OCI-LY1 (cell line): ENCODE measurements at regions not wholly inside any gene's neighbourhood (a gene's known extent, or its start where the extent isn't known, plus 50 kb on each side); places are given as distances from the start of the nearest gene placed in this dataset.

Experiments used
- H2AFZ ChIP-seq: fragments of 200-600 bp; sonication (generic), shearing (Covaris generic); 2 replicates; pipeline ENCODE4 v1.6.0; 2014; ENCODE audit warnings: antibody characterized with exemption, mild to moderate bottlenecking, low read length
- H3F3A ChIP-seq: fragments of 200-600 bp; sonication (generic), shearing (Covaris generic); 2 replicates; pipeline ENCODE4 v1.6.0; 2014; ENCODE audit warnings: mild to moderate bottlenecking, antibody characterized with exemption, low read length, moderate library complexity; ENCODE audit not compliant: insufficient read depth
- H3K27ac ChIP-seq: fragments of 200-600 bp; sonication (generic); 2 replicates; pipeline ENCODE4 v1.5.1; 2014; ENCODE audit warnings: low read length, mixed run types, mild to moderate bottlenecking, low read depth; ENCODE audit not compliant: poor library complexity, severe bottlenecking
- H3K27me3 ChIP-seq: fragments of 200-600 bp; sonication (generic); 2 replicates; pipeline ENCODE4 v1.6.0; 2014; ENCODE audit warnings: antibody characterized with exemption, mild to moderate bottlenecking, low read length, moderate library complexity; ENCODE audit not compliant: insufficient read depth
- H3K36me3 ChIP-seq: fragments of 200-600 bp; sonication (generic); 2 replicates; pipeline ENCODE4 v1.6.1; 2014; ENCODE audit warnings: mild to moderate bottlenecking, antibody characterized with exemption, low read length, moderate library complexity, mixed read lengths; ENCODE audit not compliant: insufficient read depth
- H3K4me1 ChIP-seq: fragments of 200-600 bp; sonication (generic); 2 replicates; pipeline ENCODE4 v1.5.1; 2014; ENCODE audit warnings: mild to moderate bottlenecking, low read length, moderate library complexity; ENCODE audit not compliant: insufficient read depth, severe bottlenecking
- H3K4me2 ChIP-seq: fragments of 200-600 bp; sonication (generic), shearing (Covaris generic); 2 replicates; pipeline ENCODE4 v1.6.1; 2014; ENCODE audit warnings: low read length
- H3K4me3 ChIP-seq: fragments of 200-600 bp; sonication (generic); 2 replicates; pipeline ENCODE4 v1.5.1; 2014; ENCODE audit warnings: low read length, low read depth, mild to moderate bottlenecking, mixed read lengths; ENCODE audit not compliant: poor library complexity, severe bottlenecking
- H3K79me2 ChIP-seq: fragments of 200-600 bp; shearing (Covaris generic); 2 replicates; pipeline ENCODE4 v1.6.1; 2016; ENCODE audit warnings: mixed run types, low read length, mixed read lengths; ENCODE audit not compliant: insufficient read depth
- H3K9ac ChIP-seq: fragments of 200-600 bp; sonication (generic), shearing (Covaris generic); 2 replicates; pipeline ENCODE4 v1.6.1; 2014; ENCODE audit warnings: mild to moderate bottlenecking, low read length, mixed read lengths
- H3K9me2 ChIP-seq: fragments of 200-600 bp; sonication (generic), shearing (Covaris generic); 2 replicates; pipeline ENCODE4 v1.6.1; 2014; ENCODE audit warnings: low read depth, mild to moderate bottlenecking, low read length, mixed read lengths
- H3K9me3 ChIP-seq: fragments of 200-600 bp; shearing (Covaris generic); 2 replicates; pipeline ENCODE4 v1.6.1; 2014; ENCODE audit warnings: low read length, mixed read lengths
- H4K20me1 ChIP-seq: fragments of 200-600 bp; sonication (generic), shearing (Covaris generic); 2 replicates; pipeline ENCODE4 v1.6.0; 2016; ENCODE audit warnings: mild to moderate bottlenecking, low read length; ENCODE audit not compliant: insufficient read depth
- EZH2 ChIP-seq: fragments of 200-600 bp; sonication (generic), shearing (Covaris generic); IDR thresholded peaks from 2 replicates; pipeline ENCODE4 v1.8.0; 2017; ENCODE audit warnings: borderline replicate concordance, mixed run types, mild to moderate bottlenecking, antibody characterized with exemption, low read length, moderate library complexity, mixed read lengths
- TF ChIP-seq, protein P1 (sequence below): fragments of 200-600 bp; sonication (generic), shearing (Covaris generic); IDR thresholded peaks from 2 replicates; pipeline ENCODE4 v1.5.1; 2017; ENCODE audit warnings: mild to moderate bottlenecking, antibody characterized with exemption, low read length, moderate library complexity, mixed read lengths

DNA sequence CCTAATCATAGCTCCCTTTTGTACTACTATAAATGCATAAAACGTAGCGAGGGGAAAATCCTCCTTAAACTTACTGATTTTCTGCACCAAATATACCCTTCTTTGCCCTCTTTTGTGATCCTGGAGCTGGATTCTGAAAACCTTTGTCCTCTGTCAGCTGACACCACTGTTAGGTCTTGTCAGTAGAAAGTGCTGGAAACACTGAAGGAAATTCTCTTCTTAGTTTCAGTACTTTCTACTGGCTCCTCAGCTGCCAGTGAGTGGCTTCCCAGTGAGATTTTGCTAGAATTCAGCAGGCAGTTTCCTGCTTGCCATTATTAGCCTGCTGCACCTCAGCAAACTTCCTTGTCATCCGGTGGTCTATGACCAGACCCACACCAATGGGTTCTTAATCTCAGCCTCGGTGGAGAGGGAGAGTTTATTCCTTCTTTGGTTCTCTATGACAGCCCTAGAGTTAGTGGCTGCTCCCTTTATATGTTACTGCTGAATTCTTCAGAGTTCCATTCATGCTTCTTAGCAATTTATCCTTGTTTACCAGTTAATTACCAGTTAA lies 476.2 kb downstream of the FSCB start:
- Histone ChIP-seq H4K20me1 (no peaks in the 10 kb centered on the region), H2AFZ (no peak overlapping the region), H3K79me2 (no peaks in the 10 kb centered on the region), H3K4me3 (no peak overlapping the region), H3K9ac (no peak overlapping the region), H3K27ac (no peak overlapping the region), H3K27me3 (no peaks in the 10 kb centered on the region), H3K4me1 (no peaks in the 10 kb centered on the region), H3K9me2 (no peaks in the 10 kb centered on the region), H3K9me3 (no peaks in the 10 kb centered on the region), H3K36me3 (no peaks in the 10 kb centered on the region), H3K4me2 (no peak overlapping the region), H3F3A (no peaks in the 10 kb centered on the region)
- TF ChIP-seq EZH2: no peak
- TF ChIP-seq, protein P1, sequence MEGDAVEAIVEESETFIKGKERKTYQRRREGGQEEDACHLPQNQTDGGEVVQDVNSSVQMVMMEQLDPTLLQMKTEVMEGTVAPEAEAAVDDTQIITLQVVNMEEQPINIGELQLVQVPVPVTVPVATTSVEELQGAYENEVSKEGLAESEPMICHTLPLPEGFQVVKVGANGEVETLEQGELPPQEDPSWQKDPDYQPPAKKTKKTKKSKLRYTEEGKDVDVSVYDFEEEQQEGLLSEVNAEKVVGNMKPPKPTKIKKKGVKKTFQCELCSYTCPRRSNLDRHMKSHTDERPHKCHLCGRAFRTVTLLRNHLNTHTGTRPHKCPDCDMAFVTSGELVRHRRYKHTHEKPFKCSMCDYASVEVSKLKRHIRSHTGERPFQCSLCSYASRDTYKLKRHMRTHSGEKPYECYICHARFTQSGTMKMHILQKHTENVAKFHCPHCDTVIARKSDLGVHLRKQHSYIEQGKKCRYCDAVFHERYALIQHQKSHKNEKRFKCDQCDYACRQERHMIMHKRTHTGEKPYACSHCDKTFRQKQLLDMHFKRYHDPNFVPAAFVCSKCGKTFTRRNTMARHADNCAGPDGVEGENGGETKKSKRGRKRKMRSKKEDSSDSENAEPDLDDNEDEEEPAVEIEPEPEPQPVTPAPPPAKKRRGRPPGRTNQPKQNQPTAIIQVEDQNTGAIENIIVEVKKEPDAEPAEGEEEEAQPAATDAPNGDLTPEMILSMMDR: no peak

DNA sequence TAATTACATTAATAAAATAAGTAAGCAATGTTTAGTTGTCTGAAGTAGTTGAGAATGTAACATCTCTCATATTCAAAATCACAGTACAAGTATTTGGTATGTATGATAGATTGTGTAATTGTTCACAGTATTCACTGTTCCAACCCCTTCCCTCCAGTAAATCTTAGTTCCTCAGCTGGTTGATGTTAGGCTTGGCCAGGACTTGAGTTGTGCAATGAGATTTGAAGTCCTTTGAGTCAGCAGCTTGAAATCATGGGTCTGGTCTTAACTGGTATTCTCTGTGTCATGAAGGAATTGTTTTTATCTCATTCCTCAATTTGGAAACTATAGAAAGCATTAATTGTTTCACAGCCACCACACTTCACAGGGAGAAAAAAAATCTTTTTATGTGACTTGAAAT lies 477.1 kb downstream of the FSCB start:
- Histone ChIP-seq H3K27ac (no peak overlapping the region), H3K36me3 (no peaks in the 10 kb centered on the region), H3K4me2 (no peak overlapping the region), H2AFZ (no peak overlapping the region), H3K79me2 (no peaks in the 10 kb centered on the region), H3K4me1 (no peaks in the 10 kb centered on the region), H3K4me3 (no peak overlapping the region), H3K9me3 (no peaks in the 10 kb centered on the region), H3F3A (no peaks in the 10 kb centered on the region), H3K27me3 (no peaks in the 10 kb centered on the region), H3K9ac (no peak overlapping the region), H4K20me1 (no peaks in the 10 kb centered on the region), H3K9me2 (no peaks in the 10 kb centered on the region)
- TF ChIP-seq, protein P1: no peak
- no peak for TF ChIP-seq EZH2

DNA sequence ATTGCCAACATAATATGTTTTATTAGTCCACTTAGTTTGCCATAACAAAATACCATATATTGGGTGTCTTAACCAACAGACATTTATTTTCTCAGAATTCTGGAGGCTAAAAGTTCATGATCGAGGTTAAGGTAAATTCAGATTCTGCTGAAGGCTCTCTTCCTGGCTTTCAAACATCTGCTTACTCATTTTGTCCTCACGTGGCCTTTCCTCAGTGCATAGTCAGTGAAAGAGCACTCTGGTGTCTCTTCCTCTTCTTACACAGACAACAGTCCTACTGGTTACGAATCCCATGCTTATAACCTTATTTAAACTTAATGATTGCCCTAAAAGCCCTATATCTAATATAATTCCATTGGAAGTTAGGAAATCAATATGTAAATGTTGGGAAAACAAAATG lies 479.7 kb downstream of the FSCB start:
- TF ChIP-seq, protein P1: no peak
- TF ChIP-seq EZH2: no peak
- Histone ChIP-seq H3F3A (no peaks in the 10 kb centered on the region), H3K79me2 (no peaks in the 10 kb centered on the region), H2AFZ (no peak overlapping the region), H3K4me2 (no peak overlapping the region), H3K27ac (no peak overlapping the region), H3K9me3 (no peaks in the 10 kb centered on the region), H3K36me3 (no peaks in the 10 kb centered on the region), H3K4me1 (no peaks in the 10 kb centered on the region), H4K20me1 (no peaks in the 10 kb centered on the region), H3K9ac (no peak overlapping the region), H3K4me3 (no peak overlapping the region), H3K27me3 (no peaks in the 10 kb centered on the region), H3K9me2 (no peaks in the 10 kb centered on the region)
